GM21367 (cell line): ENCODE measurements at regions not wholly inside any gene's neighbourhood (a gene's known extent, or its start where the extent isn't known, plus 50 kb on each side); places are given as distances from the start of the nearest gene placed in this dataset.

Source experiments
- ATAC-seq: cut with Tn5 transposase; IDR thresholded peaks from one replicate; pipeline ENCODE4 v1.9.1; 2021; ENCODE audit not compliant: unreplicated experiment

- ATAC-seq = no peak
Observed at GRCh38 chr11:129324533-129325175, 51.0 kb upstream of the BARX2 start.

GRCh38 chr11:129323896-129324502 lies 51.6 kb upstream of the BARX2 start:
- ATAC-seq = no peak

DNA sequence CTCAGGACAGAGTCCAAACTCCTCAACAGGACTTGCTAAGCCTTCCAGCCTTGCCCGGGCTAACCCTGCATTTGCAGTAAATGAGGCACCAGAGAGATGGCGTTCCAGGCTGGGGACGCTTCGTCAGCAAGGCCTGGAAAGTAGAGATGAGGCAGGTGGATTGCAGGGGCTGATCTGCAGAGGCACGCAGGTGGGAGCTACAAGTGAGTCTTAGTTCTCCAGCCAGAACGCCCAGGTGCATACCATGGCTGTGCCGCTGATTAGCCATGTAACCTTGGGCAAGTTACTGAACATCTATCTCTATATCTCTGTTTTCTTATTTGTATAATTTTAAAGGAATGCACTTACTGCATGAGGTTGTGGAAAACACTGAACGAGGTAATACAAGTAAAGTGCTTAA lies 52.7 kb upstream of the BARX2 start:
- ATAC-seq = no peak

DNA sequence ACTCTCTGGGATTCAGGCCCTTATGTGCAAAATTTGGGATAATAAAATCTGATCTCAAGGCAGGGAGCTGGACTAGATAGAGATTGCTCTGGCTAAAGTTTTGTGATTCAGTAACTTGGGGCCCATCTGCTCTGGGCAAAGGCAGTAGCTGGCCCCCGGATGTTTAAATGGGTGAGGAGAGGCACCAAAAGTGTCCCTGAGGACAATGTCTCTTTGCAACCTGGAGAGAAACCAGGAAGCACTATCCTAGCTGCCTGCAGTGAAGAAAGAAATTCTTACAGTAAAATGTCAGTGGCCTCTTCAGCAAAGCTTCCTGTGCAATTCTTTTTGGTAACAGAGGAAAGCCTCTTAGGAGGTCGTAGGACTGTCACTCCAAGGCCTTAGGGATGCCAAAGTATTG lies 54.6 kb upstream of the BARX2 start:
- no peak for ATAC-seq

GRCh38 chr11:129320494-129320893 lies 55.2 kb upstream of the BARX2 start:
- no peak for ATAC-seq

- ATAC-seq = no peak
Observed at GRCh38 chr11:129319751-129320150, 55.9 kb upstream of the BARX2 start.

GRCh38 chr11:129319201-129319600 lies 56.4 kb upstream of the BARX2 start:
- no peak for ATAC-seq

- no peak for ATAC-seq
Observed at GRCh38 chr11:129317571-129317970, 58.1 kb upstream of the BARX2 start.

- no peak for ATAC-seq
Observed at GRCh38 chr11:129316781-129317180, 58.9 kb upstream of the BARX2 start.

DNA sequence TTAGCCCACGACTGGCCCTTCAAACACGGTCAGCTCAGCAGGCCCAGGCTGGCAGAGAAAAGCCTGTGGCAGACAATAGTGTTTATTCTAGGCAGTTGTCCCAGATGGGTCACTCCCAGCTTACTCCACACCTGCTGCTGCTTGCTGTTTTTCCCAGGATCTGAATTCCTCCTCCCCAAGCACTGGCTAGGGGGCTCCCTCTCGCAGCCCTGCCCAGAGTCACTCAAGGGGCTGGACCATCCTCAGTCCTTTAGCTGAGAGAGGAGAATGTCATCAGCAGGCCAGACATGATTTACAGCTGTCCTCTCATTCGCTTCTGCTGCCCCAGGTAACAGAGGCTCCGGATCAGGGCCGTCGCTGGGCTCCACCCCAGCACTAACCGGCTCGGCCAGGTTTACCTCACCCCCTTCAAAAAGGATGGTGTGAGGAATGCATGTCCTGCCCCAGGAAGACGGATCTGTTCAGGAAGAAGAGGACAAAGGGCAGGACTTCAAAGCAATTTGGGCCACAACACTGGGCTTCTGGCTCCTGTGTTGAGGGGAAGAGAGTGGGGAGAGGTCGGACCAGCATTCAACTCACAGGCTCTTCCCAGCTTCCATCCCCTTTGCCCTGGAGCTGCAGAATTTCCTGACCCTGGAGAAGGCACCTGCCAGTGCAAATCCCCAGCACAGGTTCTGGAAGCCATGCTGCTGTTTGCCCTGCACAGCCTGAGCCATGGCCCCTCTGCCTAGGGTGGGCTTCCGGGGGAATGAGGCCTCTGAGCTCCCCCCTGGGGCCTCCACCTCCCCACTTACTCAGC lies 59.7 kb upstream of the BARX2 start:
- no peak for ATAC-seq

DNA sequence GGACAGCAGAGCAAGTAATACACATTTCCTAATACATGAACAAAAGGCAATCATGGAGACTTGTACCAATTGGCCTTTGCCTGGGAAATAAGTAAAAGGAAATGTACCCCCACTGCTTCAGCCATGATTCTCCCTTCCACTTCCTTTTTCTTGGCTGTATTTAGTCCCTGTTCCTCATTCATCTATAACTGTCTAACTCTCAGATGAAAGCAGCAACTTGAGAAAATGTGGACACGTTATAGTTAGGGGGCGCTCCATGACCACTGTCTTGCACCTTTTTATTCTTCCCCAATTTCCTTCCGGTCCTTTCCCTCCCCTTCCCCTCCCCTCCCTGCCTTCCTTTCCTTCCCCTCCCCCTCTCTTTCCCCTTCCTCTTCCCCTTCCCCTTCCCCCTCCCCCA lies 61.3 kb upstream of the BARX2 start:
- no peak for ATAC-seq

- ATAC-seq = no peak
Observed at GRCh38 chr11:129313541-129314297, 61.9 kb upstream of the BARX2 start.

DNA sequence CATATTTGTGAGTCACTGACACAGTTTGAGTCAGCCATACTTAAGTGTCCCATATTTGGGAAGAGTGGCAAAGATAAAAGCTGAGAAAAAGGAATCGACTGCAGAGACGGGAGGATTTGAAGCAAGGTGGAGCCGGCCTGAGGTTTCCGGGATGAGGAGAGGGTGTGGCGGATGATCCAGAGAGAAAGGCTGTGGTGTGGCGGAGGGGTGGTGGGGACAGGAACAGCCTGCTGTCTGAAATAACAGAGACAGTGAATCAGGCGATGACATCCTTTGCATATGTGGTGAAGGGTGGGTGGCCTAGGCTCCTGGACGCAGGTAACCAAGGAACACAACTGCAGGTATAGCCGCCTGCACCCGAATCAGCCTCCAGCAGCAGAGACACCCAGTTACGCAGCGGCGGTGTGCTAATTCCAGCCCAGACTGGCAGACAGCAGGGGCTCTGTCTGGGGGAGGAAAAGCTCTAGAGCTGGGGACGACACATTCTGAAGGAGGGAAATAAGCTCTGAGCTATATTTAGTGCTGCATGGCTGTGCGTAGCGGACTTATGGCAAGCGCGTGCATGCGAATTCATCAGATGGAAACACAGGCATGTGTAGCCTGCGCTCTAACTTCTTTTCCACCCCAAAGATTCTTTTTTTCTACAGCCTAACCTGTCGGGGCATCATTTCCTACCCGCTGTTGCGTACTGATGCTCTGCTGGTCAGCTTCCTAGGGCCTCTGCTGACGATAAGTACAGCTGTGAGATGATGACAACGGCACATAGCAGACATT lies 62.7 kb upstream of the BARX2 start:
- no peak for ATAC-seq

GRCh38 chr11:129308241-129308865 lies 67.3 kb upstream of the BARX2 start:
- ATAC-seq = no peak

GRCh38 chr11:129307162-129307561 lies 68.5 kb upstream of the BARX2 start:
- ATAC-seq = no peak

DNA sequence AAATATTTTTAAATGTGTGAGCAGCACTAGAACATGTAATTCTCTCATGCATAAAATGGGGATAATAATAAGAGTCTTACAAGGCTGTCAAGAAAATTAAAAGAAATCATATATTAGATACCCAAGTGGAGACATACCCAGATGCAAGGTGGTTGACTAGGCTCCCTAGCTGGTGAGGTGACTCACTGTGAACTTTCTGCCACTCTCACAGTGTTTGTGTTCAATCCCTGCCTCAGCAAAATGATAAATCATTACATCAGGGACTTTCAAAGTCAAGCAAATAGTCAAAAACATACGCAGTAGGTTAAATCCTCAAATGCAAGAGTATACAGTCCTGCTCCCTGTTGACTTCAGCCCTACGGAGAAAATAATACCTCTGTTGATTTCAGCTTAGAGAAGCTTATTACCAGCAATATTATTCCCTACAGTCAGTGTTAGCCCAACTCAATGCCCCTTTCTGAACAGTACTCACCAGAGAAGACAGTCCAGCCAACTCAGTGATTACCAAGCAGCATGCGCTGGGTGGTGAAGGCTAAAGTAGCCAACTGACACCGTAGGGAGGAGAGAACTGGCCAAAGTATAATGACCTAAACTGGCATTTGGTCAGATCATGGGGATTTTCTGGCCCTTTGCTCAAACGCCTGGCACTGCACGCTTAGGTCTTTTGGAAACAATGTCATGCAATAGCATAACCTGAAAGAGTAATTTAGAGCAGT lies 73.1 kb upstream of the BARX2 start:
- no peak for ATAC-seq

- no peak for ATAC-seq
Observed at GRCh38 chr11:129300099-129300498, 75.5 kb upstream of the BARX2 start.

DNA sequence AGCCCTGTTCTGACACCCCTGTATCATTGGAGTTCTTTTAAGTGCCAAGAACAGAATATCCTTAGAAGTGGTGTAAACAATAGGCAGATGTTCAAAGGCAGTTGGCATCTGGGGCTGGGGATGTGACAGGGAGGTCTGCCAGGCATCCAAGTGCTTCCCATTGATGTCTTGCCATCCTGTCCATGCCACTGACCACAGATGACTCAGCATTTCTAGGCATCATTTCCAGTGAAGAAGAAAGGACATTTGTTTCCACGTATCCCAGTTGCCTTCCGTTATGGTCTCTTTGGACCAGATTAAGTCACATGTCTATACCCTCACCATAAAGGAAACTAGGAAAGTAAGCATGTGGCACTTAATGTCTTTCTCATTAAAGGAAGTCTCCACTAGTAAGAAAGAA lies 76.7 kb upstream of the BARX2 start:
- ATAC-seq = no peak

GRCh38 chr11:129295746-129296145 lies 79.9 kb upstream of the BARX2 start:
- no peak for ATAC-seq

DNA sequence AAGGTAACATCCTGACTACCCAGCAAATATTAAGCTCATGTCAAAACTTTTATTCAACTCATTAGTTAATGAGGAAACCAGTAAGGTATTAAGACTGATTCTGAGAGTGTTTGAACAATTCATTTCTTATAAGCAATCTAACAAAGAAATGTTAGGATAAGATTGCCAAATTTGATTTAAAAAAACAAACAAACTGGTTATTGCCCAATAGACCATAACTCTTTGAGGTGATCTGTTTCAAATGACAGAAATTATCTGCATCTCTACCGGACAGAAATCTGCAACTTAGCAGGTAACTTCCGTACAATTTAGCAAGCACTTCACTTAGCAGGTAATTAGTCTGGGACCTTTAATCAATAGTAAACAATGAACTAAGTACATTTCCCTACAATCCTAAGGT lies 82.9 kb upstream of the BARX2 start:
- ATAC-seq = no peak
